HEK293 (cell line): ENCODE measurements at regions not wholly inside any gene's neighbourhood (a gene's known extent, or its start where the extent isn't known, plus 50 kb on each side); places are given as distances from the start of the nearest gene placed in this dataset.

Experiments used
- CTCF ChIA-PET: fragments of 350-600 bp; formaldehyde crosslinking; extraction: SDS; loops from one replicate; lab custom pipeline; 2021; ENCODE audit warnings: antibody characterized with exemption; lab: Yijun Ruan, JAX
- POLR2A ChIA-PET: fragments of 300-600 bp; formaldehyde crosslinking; extraction: SDS; loops from one replicate; lab custom pipeline; 2020; ENCODE audit warnings: antibody characterized with exemption, inconsistent platforms; lab: Yijun Ruan, JAX
- H3K27ac ChIP-seq: fragments of 200-500 bp; sonication (Bioruptor generic); 2 replicates; pipeline ENCODE4 v1.5.1; 2014; ENCODE audit warnings: low read depth, low read length, control low read depth, inconsistent platforms; ENCODE audit errors: extremely low read depth
- H3K36me3 ChIP-seq, 2 experiments: fragments of 200-500 bp in 1 of 2; sonication (Bioruptor generic) in 1 of 2; 1 replicate in 1 of 2; 2 replicates in 1 of 2; pipeline ENCODE4 v1.5.1; 2014 to 2017; ENCODE audit warnings: inconsistent platforms in 2 of 2, low read length in 2 of 2; ENCODE audit not compliant: control insufficient read depth in 2 of 2, insufficient read depth in 1 of 2
- H3K4me1 ChIP-seq: fragments of 200-500 bp; sonication (Bioruptor generic); 2 replicates; pipeline ENCODE4 v1.5.1; 2014; ENCODE audit warnings: mild to moderate bottlenecking, low read length, inconsistent platforms; ENCODE audit not compliant: control insufficient read depth, insufficient read depth
- H3K4me3 ChIP-seq: 2 replicates; pipeline ENCODE4 v1.5.1; 2011; ENCODE audit warnings: low read depth, mild to moderate bottlenecking, control low read depth, low read length, moderate library complexity
- H3K9me3 ChIP-seq: fragments of 200-500 bp; sonication (Bioruptor generic); 2 replicates; pipeline ENCODE4 v1.5.1; 2014; ENCODE audit warnings: low read depth, low read length, inconsistent platforms; ENCODE audit not compliant: control insufficient read depth, insufficient read depth
- FEZF1 ChIP-seq: fragments of 450-650 bp; formaldehyde crosslinking; IDR thresholded peaks from 2 replicates; pipeline ENCODE4 v1.5.1; 2016; ENCODE audit warnings: missing biosample characterization, missing genetic modification characterization
- GLIS2 ChIP-seq: fragments of 450-650 bp; formaldehyde crosslinking; IDR thresholded peaks from 2 replicates; pipeline ENCODE4 v1.5.1; 2016; ENCODE audit warnings: missing biosample characterization, missing genetic modification characterization
- OVOL3 ChIP-seq: fragments of 450-650 bp; formaldehyde crosslinking; IDR thresholded peaks from 2 replicates; pipeline ENCODE4 v1.5.1; 2016; ENCODE audit warnings: missing biosample characterization, missing genetic modification characterization
- PRDM6 ChIP-seq: fragments of 450-650 bp; formaldehyde crosslinking; IDR thresholded peaks from 2 replicates; pipeline ENCODE4 v1.5.1; 2017; ENCODE audit warnings: missing biosample characterization, missing genetic modification characterization
- YY1 ChIP-seq: fragments of 450-650 bp; formaldehyde crosslinking; IDR thresholded peaks from 2 replicates; pipeline ENCODE4 v1.5.1; 2018; ENCODE audit warnings: missing biosample characterization, missing genetic modification characterization
- ZBTB44 ChIP-seq: fragments of 450-650 bp; IDR thresholded peaks from 2 replicates; pipeline ENCODE4 v1.5.1; 2018; ENCODE audit warnings: missing biosample characterization, mild to moderate bottlenecking, missing genetic modification characterization
- ZBTB7A ChIP-seq: fragments of 450-650 bp; formaldehyde crosslinking; IDR thresholded peaks from 2 replicates; pipeline ENCODE4 v1.5.1; 2016; ENCODE audit warnings: low read depth, missing biosample characterization, missing genetic modification characterization
- ZNF26 ChIP-seq: fragments of 450-650 bp; formaldehyde crosslinking; IDR thresholded peaks from 2 replicates; pipeline ENCODE4 v1.5.1; 2016; ENCODE audit warnings: missing biosample characterization, missing genetic modification characterization
- ZNF280D ChIP-seq: fragments of 450-650 bp; formaldehyde crosslinking; IDR thresholded peaks from 2 replicates; pipeline ENCODE4 v1.5.1; 2016; ENCODE audit warnings: missing biosample characterization, missing genetic modification characterization
- ZNF394 ChIP-seq: fragments of 450-650 bp; formaldehyde crosslinking; IDR thresholded peaks from 2 replicates; pipeline ENCODE4 v1.5.1; 2016; ENCODE audit warnings: missing biosample characterization, missing genetic modification characterization, mild to moderate bottlenecking, moderate library complexity, borderline replicate concordance
- ZNF560 ChIP-seq: fragments of 450-650 bp; formaldehyde crosslinking; IDR thresholded peaks from 2 replicates; pipeline ENCODE4 v1.5.1; 2017; ENCODE audit warnings: missing biosample characterization, missing genetic modification characterization, borderline replicate concordance
- ZNF658 ChIP-seq: fragments of 450-650 bp; formaldehyde crosslinking; IDR thresholded peaks from 2 replicates; pipeline ENCODE4; 2016; ENCODE audit warnings: missing biosample characterization, missing genetic modification characterization
- ZNF677 ChIP-seq: fragments of 450-650 bp; IDR thresholded peaks from 2 replicates; pipeline ENCODE4 v1.5.0; 2018; ENCODE audit warnings: missing biosample characterization, mild to moderate bottlenecking, missing genetic modification characterization, moderate library complexity
- ZNF76 ChIP-seq: fragments of 450-650 bp; formaldehyde crosslinking; IDR thresholded peaks from 2 replicates; pipeline ENCODE4; 2016; ENCODE audit warnings: low read depth, missing biosample characterization, missing genetic modification characterization, borderline replicate concordance
- TF ChIP-seq, protein P1 (sequence below): fragments of 450-650 bp; formaldehyde crosslinking; IDR thresholded peaks from 2 replicates; pipeline ENCODE4 v1.5.1; 2017; ENCODE audit warnings: missing biosample characterization, missing genetic modification characterization
- TF ChIP-seq, protein P2 (sequence below): fragments of 450-650 bp; formaldehyde crosslinking; optimal IDR thresholded peaks from 2 replicates; pipeline ENCODE3; 2016; ENCODE audit warnings: missing biosample characterization, mild to moderate bottlenecking, missing genetic modification characterization

DNA sequence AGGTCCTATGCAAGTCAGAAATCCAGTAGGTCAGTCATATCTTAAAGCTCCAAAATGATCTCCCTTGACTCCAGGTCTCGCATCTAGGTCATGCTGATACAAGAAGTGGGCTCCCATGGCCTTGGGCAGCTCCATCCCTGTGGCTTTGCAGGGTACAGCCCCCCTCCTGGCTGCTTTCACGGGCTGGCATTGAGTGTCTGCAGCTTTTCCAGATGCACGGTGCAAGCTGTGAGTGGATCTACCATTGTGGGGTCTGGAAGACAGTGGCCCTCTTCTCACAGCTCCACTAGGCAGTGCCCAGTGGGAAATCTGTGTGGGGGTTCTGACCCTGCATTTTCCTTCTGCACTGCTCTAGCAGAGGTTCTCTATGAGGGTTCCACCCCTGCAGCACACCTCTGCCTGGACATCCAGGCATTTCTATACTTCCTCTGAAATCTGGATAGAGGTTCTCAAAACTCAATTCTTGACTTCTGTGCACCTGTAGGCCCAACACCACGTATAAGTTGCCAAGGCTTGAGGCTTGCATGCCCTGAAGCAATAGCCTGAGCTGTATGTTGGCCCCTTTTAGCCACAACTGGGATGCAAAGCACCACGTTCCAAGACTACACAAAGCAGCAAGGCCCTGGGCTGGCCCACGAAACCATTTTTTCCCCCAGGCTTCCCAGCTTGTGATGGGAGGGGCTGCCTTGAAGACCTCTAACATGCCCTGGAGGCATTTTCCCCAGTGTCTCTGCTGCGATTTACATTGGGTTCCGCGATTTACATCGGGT, 472.7 kb downstream of the NPHP4 start (continued):
- no peak for TF ChIP-seq ZBTB44

DNA sequence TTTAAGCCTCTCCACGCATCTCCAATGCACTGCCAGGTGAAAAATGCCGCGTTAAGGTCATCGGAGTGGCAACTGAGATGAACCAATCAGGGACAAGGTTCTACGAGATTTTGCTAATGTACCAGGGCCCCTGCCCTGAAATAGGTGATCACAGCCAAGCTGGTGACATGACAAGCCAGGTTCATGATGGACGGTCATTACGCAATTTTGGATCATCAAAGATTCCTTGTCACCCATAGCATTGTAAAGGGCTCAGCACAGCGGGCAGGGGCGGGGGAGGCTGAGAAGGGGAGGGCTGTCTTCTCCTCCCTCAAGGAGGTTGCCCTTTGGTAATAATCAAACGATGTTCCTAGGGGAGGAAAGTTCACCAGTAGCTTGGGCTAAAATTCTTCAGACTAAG, 475.5 kb downstream of the NPHP4 start:
- no peak for TF ChIP-seq ZNF677 (tag by site-specific recombination)
- TF ChIP-seq ZNF280D (tag by site-specific recombination) = no peak
- no peak for TF ChIP-seq PRDM6 (tag by site-specific recombination)
- no peak for TF ChIP-seq OVOL3 (tag by site-specific recombination)
- Histone ChIP-seq H3K9me3 (no peaks in the 10 kb centered on the region), H3K4me1 (no peaks in the 10 kb centered on the region), H3K36me3 (no peaks in the 10 kb centered on the region), H3K4me3 (no peak overlapping the region), H3K27ac (no peak overlapping the region)
- POLR2A ChIA-PET = no interaction called here
- CTCF ChIA-PET = no interaction called here

GRCh38 chr1:5515501-5515900, 476.7 kb downstream of the NPHP4 start:
- CTCF ChIA-PET = interaction anchor here (0.9 to 2.0 kb wide), 3 partner anchors 15 to 230 kb away, joined by 3 to 5 read pairs (median 4); no protein-coding TSS in a partner anchor
- TF ChIP-seq YY1 (tag by site-specific recombination) (no peak), GLIS2 (no peak), ZNF280D (tag by site-specific recombination) (no peak), ZNF394 (tag by site-specific recombination) (no peak), ZBTB7A (tag by site-specific recombination) (no peak), ZNF560 (tag by site-specific recombination) (no peak), ZNF658 (tag by site-specific recombination) (no peak), FEZF1 (tag by site-specific recombination) (no peak), ZNF76 (tag by site-specific recombination) (no peak), ZNF26 (no peak)
- TF ChIP-seq, protein P1, sequence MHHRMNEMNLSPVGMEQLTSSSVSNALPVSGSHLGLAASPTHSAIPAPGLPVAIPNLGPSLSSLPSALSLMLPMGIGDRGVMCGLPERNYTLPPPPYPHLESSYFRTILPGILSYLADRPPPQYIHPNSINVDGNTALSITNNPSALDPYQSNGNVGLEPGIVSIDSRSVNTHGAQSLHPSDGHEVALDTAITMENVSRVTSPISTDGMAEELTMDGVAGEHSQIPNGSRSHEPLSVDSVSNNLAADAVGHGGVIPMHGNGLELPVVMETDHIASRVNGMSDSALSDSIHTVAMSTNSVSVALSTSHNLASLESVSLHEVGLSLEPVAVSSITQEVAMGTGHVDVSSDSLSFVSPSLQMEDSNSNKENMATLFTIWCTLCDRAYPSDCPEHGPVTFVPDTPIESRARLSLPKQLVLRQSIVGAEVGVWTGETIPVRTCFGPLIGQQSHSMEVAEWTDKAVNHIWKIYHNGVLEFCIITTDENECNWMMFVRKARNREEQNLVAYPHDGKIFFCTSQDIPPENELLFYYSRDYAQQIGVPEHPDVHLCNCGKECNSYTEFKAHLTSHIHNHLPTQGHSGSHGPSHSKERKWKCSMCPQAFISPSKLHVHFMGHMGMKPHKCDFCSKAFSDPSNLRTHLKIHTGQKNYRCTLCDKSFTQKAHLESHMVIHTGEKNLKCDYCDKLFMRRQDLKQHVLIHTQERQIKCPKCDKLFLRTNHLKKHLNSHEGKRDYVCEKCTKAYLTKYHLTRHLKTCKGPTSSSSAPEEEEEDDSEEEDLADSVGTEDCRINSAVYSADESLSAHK (tag by site-specific recombination) = no peak
- TF ChIP-seq, protein P2, sequence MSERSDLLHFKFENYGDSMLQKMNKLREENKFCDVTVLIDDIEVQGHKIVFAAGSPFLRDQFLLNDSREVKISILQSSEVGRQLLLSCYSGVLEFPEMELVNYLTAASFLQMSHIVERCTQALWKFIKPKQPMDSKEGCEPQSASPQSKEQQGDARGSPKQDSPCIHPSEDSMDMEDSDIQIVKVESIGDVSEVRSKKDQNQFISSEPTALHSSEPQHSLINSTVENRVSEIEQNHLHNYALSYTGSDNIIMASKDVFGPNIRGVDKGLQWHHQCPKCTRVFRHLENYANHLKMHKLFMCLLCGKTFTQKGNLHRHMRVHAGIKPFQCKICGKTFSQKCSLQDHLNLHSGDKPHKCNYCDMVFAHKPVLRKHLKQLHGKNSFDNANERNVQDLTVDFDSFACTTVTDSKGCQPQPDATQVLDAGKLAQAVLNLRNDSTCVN (tag by site-specific recombination) = no peak

More at GRCh38 chr1:5515501-5515900, 476.7 kb downstream of the NPHP4 start:
- Histone ChIP-seq H3K4me3 (no peak overlapping the region), H3K36me3 (no peaks in the 10 kb centered on the region), H3K27ac (no peak overlapping the region), H3K9me3 (no peaks in the 10 kb centered on the region), H3K4me1 (no peaks in the 10 kb centered on the region)
- POLR2A ChIA-PET = no interaction called here
